ENCODE measurements at regions not wholly inside any gene's neighbourhood (a gene's known extent, or its start where the extent isn't known, plus 50 kb on each side); places are given as distances from the start of the nearest gene placed in this dataset.

DNA sequence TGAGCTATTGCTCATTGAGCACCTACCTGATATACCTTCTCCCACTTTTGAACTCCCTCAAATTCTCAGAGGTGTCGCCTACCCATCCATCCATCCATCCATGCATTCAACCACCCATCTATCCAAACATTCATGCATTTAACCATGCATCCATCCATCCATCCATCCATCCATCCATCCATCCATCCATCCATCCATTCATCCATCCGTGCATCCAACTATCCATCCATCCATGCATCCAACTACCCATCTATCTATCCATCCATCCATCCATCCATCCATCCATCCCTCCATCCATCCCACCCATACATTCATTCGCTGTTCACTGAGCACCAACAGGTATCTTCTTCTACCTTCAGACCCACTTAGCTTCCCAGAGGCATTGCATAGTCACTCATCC lies 342.8 kb downstream of the CTTN start (continued):
- TF ChIP-seq ZNF449 (CRISPR knock-in tag; IDR thresholded peaks at IDR 0.05): no peak
- no peak for TF ChIP-seq FOXK2 (conservative IDR thresholded peaks at IDR 0.05 in 1 of 2, IDR thresholded peaks at IDR 0.05 in 1 of 2; ENCODE audit: low read depth in 2 of 2)
- TF ChIP-seq, protein P1, sequence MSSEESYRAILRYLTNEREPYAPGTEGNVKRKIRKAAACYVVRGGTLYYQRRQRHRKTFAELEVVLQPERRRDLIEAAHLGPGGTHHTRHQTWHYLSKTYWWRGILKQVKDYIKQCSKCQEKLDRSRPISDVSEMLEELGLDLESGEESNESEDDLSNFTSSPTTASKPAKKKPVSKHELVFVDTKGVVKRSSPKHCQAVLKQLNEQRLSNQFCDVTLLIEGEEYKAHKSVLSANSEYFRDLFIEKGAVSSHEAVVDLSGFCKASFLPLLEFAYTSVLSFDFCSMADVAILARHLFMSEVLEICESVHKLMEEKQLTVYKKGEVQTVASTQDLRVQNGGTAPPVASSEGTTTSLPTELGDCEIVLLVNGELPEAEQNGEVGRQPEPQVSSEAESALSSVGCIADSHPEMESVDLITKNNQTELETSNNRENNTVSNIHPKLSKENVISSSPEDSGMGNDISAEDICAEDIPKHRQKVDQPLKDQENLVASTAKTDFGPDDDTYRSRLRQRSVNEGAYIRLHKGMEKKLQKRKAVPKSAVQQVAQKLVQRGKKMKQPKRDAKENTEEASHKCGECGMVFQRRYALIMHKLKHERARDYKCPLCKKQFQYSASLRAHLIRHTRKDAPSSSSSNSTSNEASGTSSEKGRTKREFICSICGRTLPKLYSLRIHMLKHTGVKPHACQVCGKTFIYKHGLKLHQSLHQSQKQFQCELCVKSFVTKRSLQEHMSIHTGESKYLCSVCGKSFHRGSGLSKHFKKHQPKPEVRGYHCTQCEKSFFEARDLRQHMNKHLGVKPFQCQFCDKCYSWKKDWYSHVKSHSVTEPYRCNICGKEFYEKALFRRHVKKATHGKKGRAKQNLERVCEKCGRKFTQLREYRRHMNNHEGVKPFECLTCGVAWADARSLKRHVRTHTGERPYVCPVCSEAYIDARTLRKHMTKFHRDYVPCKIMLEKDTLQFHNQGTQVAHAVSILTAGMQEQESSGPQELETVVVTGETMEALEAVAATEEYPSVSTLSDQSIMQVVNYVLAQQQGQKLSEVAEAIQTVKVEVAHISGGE (CRISPR knock-in tag; IDR thresholded peaks at IDR 0.05): no peak

Measured in K562 (cell line).